Left renal pelvis (tissue), 4 donors: ENCODE measurements at regions not wholly inside any gene's neighbourhood (a gene's known extent, or its start where the extent isn't known, plus 50 kb on each side); places are given as distances from the start of the nearest gene placed in this dataset.
"Not testable (repeated sequence)": the region's sequence is repeated elsewhere in the genome, so short reads cannot be mapped to it uniquely, and the experiment has no call there.

ENCODE experiments used
- DNase-seq, 4 donors: peaks; one replicate each; pipeline ENCODE4 v3.0.0-alpha.2; 2013; ENCODE audit warnings: low read depth in 4 of 4, low spot score in 3 of 4

- no peak for DNase-seq
Measured at GRCh38 chr5:129163810-129164378, 69.3 kb downstream of the ISOC1 start.

- no peak for DNase-seq
Measured at GRCh38 chr5:129170050-129170449, 75.5 kb downstream of the ISOC1 start.

DNA sequence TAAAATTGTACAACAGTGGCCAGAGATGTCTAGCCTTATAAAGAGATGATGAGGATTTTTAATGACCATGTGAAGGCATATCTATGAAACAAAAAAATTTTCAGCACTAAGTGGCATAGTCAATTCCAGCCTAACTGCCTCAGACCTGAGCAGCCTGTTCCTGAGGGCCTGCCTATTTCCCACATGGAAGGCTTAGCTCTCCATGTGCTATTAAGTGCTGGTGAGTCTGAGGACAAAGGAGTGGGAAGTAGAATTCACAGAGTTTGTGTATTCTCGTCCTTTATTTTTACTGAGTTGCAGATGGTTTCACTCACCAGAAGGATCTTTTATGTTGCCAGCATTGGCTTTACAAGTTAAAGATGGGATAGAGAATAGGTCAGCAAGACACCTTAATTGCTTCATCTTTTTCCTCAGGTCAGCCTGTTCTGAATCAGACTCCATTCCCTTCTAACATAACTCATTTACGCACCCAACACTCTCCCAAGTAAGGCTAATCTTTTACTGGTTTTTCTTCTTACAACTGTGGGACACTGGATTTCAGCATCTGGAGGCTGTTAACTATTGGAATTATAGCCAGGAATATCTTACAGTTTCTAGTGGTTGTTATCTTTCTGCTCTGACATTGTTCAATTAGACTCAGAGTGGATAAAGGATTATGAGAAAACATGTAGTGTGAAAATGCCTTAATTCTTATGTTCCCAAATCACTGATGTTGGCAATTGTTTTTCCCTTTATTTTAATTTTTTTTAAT is 76.8 kb downstream of the ISOC1 start:
- no peak for DNase-seq

- DNase-seq = peak in 2 of 4 donors; percentile 1 to 16
Measured at GRCh38 chr5:129172580-129172979, 78.0 kb downstream of the ISOC1 start.

GRCh38 chr5:129173771-129174170 is 79.2 kb downstream of the ISOC1 start:
- no peak for DNase-seq

DNA sequence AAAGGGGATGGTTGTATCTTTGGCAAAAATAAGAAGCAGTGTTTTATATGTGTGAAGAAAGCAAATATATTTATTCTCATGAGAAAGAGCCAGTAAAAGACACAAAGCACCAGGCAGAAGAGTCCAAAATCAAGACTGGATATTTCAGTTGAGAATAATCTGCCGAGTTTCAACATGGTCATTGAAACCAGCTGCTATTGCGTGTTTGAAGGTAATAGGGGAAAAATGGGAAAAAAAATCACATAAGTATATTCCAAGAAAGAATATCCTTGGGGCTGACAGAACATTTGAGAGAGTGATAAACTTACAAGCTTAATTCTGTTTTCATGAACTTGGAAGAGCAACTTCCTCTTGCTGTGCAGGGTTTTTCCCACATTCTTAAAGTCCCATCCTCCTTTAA is 79.9 kb downstream of the ISOC1 start:
- no peak for DNase-seq

GRCh38 chr5:129177451-129177850 is 82.9 kb downstream of the ISOC1 start:
- DNase-seq = no peak

- DNase-seq = no peak
Measured at GRCh38 chr5:129199308-129199707, 104.8 kb downstream of the ISOC1 start.

DNA sequence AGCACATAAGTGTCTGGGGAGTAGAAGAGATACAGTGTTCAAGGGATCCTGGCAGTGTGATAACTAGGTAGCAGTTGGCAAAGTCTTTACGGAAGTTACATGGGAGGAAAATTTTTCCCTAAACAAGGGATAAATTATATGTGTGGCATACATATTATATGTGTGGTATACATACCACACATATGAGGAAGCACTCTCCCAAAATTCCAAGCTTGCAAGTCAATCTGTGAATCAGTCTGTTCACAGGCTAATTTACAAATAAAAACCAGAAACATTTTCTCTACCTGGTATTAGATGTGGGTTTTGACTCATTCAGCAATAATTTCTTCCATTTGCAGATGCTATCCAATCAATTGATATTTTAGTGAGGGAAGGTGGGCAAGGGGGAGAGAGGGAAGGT is 110.0 kb downstream of the ISOC1 start:
- no peak for DNase-seq

- no peak for DNase-seq
Measured at GRCh38 chr5:129216001-129216400, 121.5 kb downstream of the ISOC1 start.

DNA sequence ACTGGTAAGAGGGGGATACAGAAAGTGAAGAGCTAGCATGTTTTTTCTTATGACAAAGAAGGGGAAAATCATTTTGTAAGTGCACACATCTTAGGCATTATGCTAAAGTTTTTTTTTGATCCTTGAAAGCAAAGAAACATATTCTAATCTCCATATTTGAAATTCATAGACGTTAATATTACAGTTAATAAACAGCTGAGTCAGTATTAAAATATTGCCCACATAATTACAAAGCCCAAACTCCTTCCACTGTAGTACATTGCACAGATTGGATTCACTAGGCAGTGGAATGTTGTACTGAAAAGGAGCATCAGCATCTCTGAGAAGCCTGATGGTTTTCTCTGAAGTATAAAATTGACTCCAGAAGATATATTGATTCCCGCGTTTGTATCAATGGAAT is 122.6 kb downstream of the ISOC1 start:
- DNase-seq = no peak

GRCh38 chr5:129223178-129223577 is 128.6 kb downstream of the ISOC1 start:
- no peak for DNase-seq

GRCh38 chr5:129228577-129228976 is 134.0 kb downstream of the ISOC1 start:
- no peak for DNase-seq

DNA sequence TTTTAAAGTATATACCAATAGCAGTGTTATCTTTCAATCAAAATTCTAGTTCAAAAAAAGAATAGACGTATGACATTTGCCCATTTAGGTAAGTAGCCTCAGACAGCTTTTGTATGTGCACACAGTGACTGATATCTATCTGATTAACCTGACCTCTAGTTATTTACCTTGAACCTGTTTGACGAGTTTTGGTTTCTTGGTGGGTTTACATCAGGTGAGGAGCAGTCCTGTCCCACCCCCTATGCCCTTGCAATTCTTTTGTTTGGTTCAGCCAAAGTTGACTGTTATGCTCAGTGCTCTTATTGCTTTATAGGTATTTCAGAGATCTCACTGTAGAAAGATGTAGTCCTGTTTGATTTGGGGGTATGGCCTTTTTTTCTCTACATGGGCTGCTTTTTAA is 147.2 kb downstream of the ISOC1 start:
- DNase-seq = no peak

DNA sequence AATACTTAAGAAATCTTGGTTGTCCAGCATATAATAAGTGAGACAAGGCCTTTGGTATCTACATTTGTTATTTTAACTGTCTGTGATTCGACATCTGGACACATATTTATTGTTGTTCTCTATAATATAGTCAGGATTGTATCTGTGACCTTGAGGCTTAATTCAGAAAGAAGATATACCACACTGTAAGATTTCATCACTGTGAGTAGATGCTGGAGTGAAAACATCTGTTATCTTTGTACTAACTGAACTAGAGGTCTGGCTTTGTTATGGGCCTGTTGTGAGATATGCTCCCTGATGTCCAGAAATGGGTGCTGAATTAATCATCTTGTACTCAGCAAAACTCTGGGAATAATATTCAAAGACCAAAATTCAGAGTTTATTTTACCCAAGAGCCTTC is 148.5 kb downstream of the ISOC1 start:
- DNase-seq = no peak

- no peak for DNase-seq
Measured at GRCh38 chr5:129244478-129244877, 149.9 kb downstream of the ISOC1 start.

DNA sequence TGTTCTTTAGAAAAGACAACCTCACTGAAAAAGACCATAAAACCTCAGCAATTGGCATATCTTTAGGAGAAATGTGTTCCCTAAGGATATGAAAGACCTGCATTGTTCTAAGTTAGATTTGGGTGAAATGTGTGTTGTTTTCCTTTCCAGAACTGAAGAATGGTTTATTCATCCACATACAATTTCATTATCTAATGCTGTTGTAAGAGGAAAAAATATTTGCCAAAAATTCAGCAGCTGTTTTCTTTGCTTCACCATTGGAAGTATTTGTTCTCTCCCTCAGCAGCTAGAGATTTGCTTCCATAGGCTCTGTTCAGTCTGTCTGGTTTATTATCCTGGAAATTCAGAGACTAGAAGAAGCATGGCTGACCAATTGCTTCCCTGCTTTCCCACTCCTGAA is 150.9 kb downstream of the ISOC1 start:
- DNase-seq = no peak

DNA sequence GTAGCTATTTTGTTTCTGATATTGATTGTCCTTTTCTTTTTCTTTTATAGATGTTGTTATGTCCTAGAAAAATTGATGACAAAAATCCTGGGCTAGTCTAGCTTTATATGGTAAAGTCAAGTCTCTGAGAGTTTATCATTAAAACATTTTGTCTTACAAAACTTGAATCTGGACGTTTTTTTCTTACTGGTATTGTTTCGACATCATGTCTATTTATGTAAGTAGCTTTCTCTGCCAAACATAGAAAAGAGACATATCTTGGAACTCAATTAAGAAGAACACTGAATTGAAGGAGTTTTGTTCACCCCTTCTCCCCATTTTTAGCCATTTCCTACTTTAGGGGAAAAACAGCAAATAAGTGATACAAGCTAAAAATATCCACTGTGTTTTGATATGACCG is 151.5 kb downstream of the ISOC1 start:
- DNase-seq = no peak

DNA sequence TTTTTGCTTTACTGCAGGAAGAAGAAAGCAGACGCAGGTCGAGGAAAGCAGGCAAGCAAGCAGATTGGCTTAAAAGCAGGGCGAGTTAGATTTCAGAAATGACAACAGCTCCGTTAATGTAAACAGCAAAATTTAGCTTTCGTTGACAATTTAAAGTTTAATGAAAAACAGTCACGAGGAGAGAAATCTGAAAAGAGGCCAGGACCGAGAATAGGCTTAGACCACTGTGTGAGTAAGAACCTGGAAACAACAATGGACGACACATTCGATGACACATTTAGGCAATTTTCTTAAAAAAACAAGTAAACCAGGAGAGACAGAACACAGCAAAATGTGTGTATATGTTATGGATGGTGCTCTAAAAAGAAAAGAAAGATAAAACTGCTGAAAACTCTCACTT is 155.3 kb downstream of the ISOC1 start:
- DNase-seq = no peak

DNA sequence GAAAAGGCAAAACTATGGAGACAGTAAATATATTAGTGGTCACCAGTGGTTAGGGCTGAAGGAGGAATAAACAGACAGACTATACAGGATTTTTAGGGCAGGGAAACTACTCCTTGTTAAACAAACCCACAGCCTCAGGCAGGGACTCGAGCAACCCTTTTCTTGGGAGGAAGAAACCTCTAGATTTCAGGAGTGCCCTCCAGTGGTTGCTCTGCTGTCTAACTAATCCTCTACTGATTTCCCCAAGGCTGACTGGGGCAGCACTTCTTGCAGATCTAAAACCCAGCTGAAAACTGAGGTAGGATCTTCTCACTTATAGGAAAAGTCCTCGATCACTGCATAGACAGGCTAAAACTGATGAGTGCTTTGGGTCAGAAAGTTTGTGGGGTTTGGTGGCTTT is 176.8 kb downstream of the ISOC1 start:
- no peak for DNase-seq

GRCh38 chr5:129284010-129284409 is 176.1 kb upstream of the ADAMTS19 start:
- DNase-seq = no peak

- DNase-seq = not testable (repeated sequence)
Measured at GRCh38 chr5:129294216-129294615, 165.9 kb upstream of the ADAMTS19 start.

GRCh38 chr5:129306725-129307124 is 153.4 kb upstream of the ADAMTS19 start:
- no peak for DNase-seq
